ENCODE measurements at regions not wholly inside any gene's neighbourhood (a gene's known extent, or its start where the extent isn't known, plus 50 kb on each side); places are given as distances from the start of the nearest gene placed in this dataset.

DNA sequence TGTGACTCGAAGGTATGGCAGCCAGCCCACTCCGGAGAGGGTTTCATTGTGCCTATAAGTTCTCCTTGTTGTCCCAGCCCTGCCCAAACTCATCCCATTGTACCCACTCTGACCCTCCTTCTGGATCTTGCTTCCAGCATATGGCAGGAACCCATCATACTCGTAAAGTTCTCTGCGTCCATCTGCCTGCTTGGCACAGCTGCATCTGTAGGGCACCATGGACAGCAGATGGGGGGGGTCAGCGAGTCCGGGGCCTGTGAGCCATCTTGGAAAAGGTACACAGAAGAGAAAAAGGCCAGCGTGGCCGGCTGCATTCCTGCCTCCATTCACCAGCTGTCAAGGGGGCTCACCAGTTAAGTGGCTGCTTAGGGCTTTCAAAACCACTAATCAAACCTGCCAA lies 94.9 kb upstream of the IGSF21 start:
- Histone ChIP-seq H3K79me2 (ENCODE audit: insufficient read depth) (no peaks in the 10 kb centered on the region), H3K27me3 (ENCODE audit: insufficient read depth) (no peaks in the 10 kb centered on the region), H3K9ac (no peak overlapping the region), H3F3A (replicated peaks; ENCODE audit: insufficient read depth) (no peaks in the 10 kb centered on the region), H3K36me3 (replicated peaks in 1 of 2; ENCODE audit: control insufficient read depth in 1 of 2, insufficient read depth in 2 of 2, low read length in 1 of 2) (no peaks in the 10 kb centered on the region), H3K4me3 (ENCODE audit: low read depth in 2 of 2, low read length in 1 of 2) (no peak overlapping the region), H3K9me3 (no peaks in the 10 kb centered on the region), H3K9me2 (no peaks in the 10 kb centered on the region), H3K4me2 (no peak overlapping the region), H4K20me1 (ENCODE audit: insufficient read depth) (no peaks in the 10 kb centered on the region), H2AFZ (ENCODE audit: low read depth) (no peak overlapping the region), H3K27ac (ENCODE audit: low read depth in 2 of 2, low read length in 1 of 2) (no peak overlapping the region), H3K4me1 (ENCODE audit: control insufficient read depth in 1 of 2, insufficient read depth in 2 of 2, low read depth in 1 of 2, low read length in 1 of 2) (no peaks in the 10 kb centered on the region)
- no peak for DNase-seq
- ChIA-PET POLR2A (no interaction called here), CTCF (interaction anchor here (0.6 kb wide), 1 partner anchor 461 kb away, joined by 3 read pairs; no protein-coding TSS in a partner anchor)
- 17% methylated on average over 8 of the region's 8 CpGs for WGBS (ENCODE audit: low lambda C conversion rate)
- TF ChIP-seq, protein P1, sequence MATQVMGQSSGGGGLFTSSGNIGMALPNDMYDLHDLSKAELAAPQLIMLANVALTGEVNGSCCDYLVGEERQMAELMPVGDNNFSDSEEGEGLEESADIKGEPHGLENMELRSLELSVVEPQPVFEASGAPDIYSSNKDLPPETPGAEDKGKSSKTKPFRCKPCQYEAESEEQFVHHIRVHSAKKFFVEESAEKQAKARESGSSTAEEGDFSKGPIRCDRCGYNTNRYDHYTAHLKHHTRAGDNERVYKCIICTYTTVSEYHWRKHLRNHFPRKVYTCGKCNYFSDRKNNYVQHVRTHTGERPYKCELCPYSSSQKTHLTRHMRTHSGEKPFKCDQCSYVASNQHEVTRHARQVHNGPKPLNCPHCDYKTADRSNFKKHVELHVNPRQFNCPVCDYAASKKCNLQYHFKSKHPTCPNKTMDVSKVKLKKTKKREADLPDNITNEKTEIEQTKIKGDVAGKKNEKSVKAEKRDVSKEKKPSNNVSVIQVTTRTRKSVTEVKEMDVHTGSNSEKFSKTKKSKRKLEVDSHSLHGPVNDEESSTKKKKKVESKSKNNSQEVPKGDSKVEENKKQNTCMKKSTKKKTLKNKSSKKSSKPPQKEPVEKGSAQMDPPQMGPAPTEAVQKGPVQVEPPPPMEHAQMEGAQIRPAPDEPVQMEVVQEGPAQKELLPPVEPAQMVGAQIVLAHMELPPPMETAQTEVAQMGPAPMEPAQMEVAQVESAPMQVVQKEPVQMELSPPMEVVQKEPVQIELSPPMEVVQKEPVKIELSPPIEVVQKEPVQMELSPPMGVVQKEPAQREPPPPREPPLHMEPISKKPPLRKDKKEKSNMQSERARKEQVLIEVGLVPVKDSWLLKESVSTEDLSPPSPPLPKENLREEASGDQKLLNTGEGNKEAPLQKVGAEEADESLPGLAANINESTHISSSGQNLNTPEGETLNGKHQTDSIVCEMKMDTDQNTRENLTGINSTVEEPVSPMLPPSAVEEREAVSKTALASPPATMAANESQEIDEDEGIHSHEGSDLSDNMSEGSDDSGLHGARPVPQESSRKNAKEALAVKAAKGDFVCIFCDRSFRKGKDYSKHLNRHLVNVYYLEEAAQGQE (IDR thresholded peaks at IDR 0.05; ENCODE audit: low read depth, low read length) = peak; percentile 69; the same call in 1 of the 2 replicates
- no peak for TF ChIP-seq NRF1 (IDR thresholded peaks at IDR 0.05; ENCODE audit: low read depth, low read length)

DNA sequence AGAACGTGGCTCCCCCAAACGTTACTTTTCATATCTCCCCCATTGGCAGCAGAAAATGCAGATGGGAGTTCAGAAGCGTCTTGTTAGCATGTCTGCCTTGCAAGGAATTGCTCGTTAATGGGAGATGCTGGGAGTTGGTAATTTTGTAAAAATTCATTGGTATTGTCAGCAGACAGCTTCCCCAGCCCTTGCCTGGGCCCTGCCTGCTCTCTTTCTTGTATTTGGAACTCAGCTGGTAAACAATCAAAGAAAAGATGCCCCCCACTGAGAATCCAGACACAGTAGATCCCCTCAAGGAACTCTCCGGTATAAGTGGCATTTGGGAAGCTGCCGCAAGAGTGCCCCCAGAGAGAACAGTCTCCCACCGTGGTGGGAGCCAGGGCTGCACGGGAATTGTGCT lies 94.4 kb upstream of the IGSF21 start:
- no peak for DNase-seq

DNA sequence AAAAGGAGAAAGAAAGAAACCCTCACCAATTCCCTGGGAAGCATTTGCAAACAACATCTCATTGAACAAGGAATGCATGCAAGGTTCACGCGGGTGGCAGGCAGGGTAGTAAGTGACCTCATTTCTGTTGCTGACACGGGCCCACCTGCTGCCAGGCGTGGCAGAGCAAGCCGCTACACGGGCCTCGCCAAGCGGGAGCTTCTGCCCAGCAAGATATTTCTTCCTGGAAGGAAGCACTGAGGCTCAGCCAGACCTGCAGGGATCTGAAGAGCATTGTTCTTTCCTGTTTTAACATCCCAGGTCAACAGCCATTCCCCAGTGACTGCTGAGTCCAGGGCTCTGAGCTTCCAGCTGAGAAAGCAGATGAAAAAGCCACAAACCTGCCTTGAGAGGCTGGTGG lies 91.9 kb upstream of the IGSF21 start:
- H3F3A ChIP-seq (replicated peaks; ENCODE audit: insufficient read depth) = no peaks in the 10 kb centered on the region
- no peak overlapping the region for H2AFZ ChIP-seq (ENCODE audit: low read depth)
- H3K4me2 ChIP-seq = no peak overlapping the region
- no peak overlapping the region for H3K27ac ChIP-seq (ENCODE audit: low read depth in 2 of 2, low read length in 1 of 2)
- H3K27me3 ChIP-seq (ENCODE audit: insufficient read depth) = no peaks in the 10 kb centered on the region
- H4K20me1 ChIP-seq (ENCODE audit: insufficient read depth) = no peaks in the 10 kb centered on the region
- POLR2A ChIA-PET = no interaction called here
- CTCF ChIA-PET = interaction anchor here (0.6 to 1.0 kb wide), 2 partner anchors 16 to 25 kb away, joined by 3 read pairs; no protein-coding TSS in a partner anchor
- no peaks in the 10 kb centered on the region for H3K9me3 ChIP-seq
- no peaks in the 10 kb centered on the region for H3K9me2 ChIP-seq
- DNase-seq = no peak
- TF ChIP-seq, protein P2, sequence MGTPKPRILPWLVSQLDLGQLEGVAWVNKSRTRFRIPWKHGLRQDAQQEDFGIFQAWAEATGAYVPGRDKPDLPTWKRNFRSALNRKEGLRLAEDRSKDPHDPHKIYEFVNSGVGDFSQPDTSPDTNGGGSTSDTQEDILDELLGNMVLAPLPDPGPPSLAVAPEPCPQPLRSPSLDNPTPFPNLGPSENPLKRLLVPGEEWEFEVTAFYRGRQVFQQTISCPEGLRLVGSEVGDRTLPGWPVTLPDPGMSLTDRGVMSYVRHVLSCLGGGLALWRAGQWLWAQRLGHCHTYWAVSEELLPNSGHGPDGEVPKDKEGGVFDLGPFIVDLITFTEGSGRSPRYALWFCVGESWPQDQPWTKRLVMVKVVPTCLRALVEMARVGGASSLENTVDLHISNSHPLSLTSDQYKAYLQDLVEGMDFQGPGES (IDR thresholded peaks at IDR 0.05; ENCODE audit: low read depth, low read length) = no peak
- TF ChIP-seq TCF12 (IDR thresholded peaks at IDR 0.05) (no peak), SMC3 (IDR thresholded peaks at IDR 0.05; ENCODE audit: low read depth, low read length) (no peak), CHD2 (IDR thresholded peaks at IDR 0.05; ENCODE audit: low read length, partially characterized antibody) (no peak), YY1 (IDR thresholded peaks at IDR 0.05; ENCODE audit: low read depth) (no peak), GABPA (IDR thresholded peaks at IDR 0.05; ENCODE audit: low read depth) (no peak), MEF2A (IDR thresholded peaks at IDR 0.05; ENCODE audit: borderline replicate concordance, low read depth) (no peak), POLR2AphosphoS5 (IDR thresholded peaks at IDR 0.05; ENCODE audit: low read depth, low read length) (no peak), ELF1 (IDR thresholded peaks at IDR 0.05) (no peak)
- TF ChIP-seq, protein P3, sequence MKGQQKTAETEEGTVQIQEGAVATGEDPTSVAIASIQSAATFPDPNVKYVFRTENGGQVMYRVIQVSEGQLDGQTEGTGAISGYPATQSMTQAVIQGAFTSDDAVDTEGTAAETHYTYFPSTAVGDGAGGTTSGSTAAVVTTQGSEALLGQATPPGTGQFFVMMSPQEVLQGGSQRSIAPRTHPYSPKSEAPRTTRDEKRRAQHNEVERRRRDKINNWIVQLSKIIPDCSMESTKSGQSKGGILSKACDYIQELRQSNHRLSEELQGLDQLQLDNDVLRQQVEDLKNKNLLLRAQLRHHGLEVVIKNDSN (IDR thresholded peaks at IDR 0.05; ENCODE audit: borderline replicate concordance, low read depth) = no peak
- TF ChIP-seq, protein P4, sequence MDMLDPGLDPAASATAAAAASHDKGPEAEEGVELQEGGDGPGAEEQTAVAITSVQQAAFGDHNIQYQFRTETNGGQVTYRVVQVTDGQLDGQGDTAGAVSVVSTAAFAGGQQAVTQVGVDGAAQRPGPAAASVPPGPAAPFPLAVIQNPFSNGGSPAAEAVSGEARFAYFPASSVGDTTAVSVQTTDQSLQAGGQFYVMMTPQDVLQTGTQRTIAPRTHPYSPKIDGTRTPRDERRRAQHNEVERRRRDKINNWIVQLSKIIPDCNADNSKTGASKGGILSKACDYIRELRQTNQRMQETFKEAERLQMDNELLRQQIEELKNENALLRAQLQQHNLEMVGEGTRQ (IDR thresholded peaks at IDR 0.05; ENCODE audit: borderline replicate concordance, low read depth, low read length) = no peak
- no peaks in the 10 kb centered on the region for H3K79me2 ChIP-seq (ENCODE audit: insufficient read depth)
- no peak overlapping the region for H3K4me3 ChIP-seq (ENCODE audit: low read depth in 2 of 2, low read length in 1 of 2)
- 40% methylated on average over 6 of the region's 8 CpGs for WGBS (ENCODE audit: low lambda C conversion rate)
- no peaks in the 10 kb centered on the region for H3K4me1 ChIP-seq (ENCODE audit: control insufficient read depth in 1 of 2, insufficient read depth in 2 of 2, low read depth in 1 of 2, low read length in 1 of 2)
- H3K9ac ChIP-seq = no peak overlapping the region
- no peaks in the 10 kb centered on the region for H3K36me3 ChIP-seq (replicated peaks in 1 of 2; ENCODE audit: control insufficient read depth in 1 of 2, insufficient read depth in 2 of 2, low read length in 1 of 2)

More for the DNA sequence above, 94.4 kb upstream of the IGSF21 start:
- WGBS (ENCODE audit: low lambda C conversion rate) = 9% methylated on average over 6 of the region's 8 CpGs
- Histone ChIP-seq H3K9me3 (no peaks in the 10 kb centered on the region), H3K4me1 (ENCODE audit: control insufficient read depth in 1 of 2, insufficient read depth in 2 of 2, low read depth in 1 of 2, low read length in 1 of 2) (no peaks in the 10 kb centered on the region), H4K20me1 (ENCODE audit: insufficient read depth) (no peaks in the 10 kb centered on the region), H3K9me2 (no peaks in the 10 kb centered on the region), H3K4me2 (no peak overlapping the region), H2AFZ (ENCODE audit: low read depth) (no peak overlapping the region), H3K36me3 (replicated peaks in 1 of 2; ENCODE audit: control insufficient read depth in 1 of 2, insufficient read depth in 2 of 2, low read length in 1 of 2) (no peaks in the 10 kb centered on the region), H3K27ac (ENCODE audit: low read depth in 2 of 2, low read length in 1 of 2) (no peak overlapping the region), H3K9ac (no peak overlapping the region), H3K27me3 (ENCODE audit: insufficient read depth) (no peaks in the 10 kb centered on the region), H3F3A (replicated peaks; ENCODE audit: insufficient read depth) (no peaks in the 10 kb centered on the region), H3K4me3 (ENCODE audit: low read depth in 2 of 2, low read length in 1 of 2) (no peak overlapping the region), H3K79me2 (ENCODE audit: insufficient read depth) (no peaks in the 10 kb centered on the region)
- POLR2A ChIA-PET = no interaction called here
- no peak for TF ChIP-seq YY1 (IDR thresholded peaks at IDR 0.05; ENCODE audit: low read depth)
- CTCF ChIA-PET = no interaction called here
